Skin of body (tissue), 1 donor: ENCODE measurements at regions not wholly inside any gene's neighbourhood (a gene's known extent, or its start where the extent isn't known, plus 50 kb on each side); places are given as distances from the start of the nearest gene placed in this dataset.
"Not testable (repeated sequence)": the region's sequence is repeated elsewhere in the genome, so short reads cannot be mapped to it uniquely, and the experiment has no call there.

Source experiments
- DNase-seq: peaks from one replicate; lab custom pipeline; 2025; lab: John Stamatoyannopoulos, UW

- DNase-seq: no peak
Measured at GRCh38 chr16:80259290-80259805, 281.4 kb upstream of the DYNLRB2 start.

- DNase-seq: no peak
Measured at GRCh38 chr16:80258407-80258806, 282.4 kb upstream of the DYNLRB2 start.

- no peak for DNase-seq
Measured at GRCh38 chr16:80254970-80255369, 285.8 kb upstream of the DYNLRB2 start.

GRCh38 chr16:80253741-80254140 lies 287.1 kb upstream of the DYNLRB2 start:
- DNase-seq: no peak

GRCh38 chr16:80250381-80250780 lies 290.4 kb upstream of the DYNLRB2 start:
- no peak for DNase-seq

- DNase-seq: not testable (repeated sequence)
Measured at GRCh38 chr16:80243303-80243702, 297.5 kb upstream of the DYNLRB2 start.

GRCh38 chr16:80242279-80242678 lies 298.5 kb upstream of the DYNLRB2 start:
- DNase-seq: not testable (repeated sequence)

- no peak for DNase-seq
Measured at GRCh38 chr16:80233097-80233835, 307.5 kb upstream of the DYNLRB2 start.

GRCh38 chr16:80231888-80232287 lies 308.9 kb upstream of the DYNLRB2 start:
- no peak for DNase-seq

GRCh38 chr16:80231121-80231520 lies 309.7 kb upstream of the DYNLRB2 start:
- no peak for DNase-seq

- no peak for DNase-seq
Measured at GRCh38 chr16:80230328-80231120, 310.3 kb upstream of the DYNLRB2 start.

- DNase-seq: no peak
Measured at GRCh38 chr16:80226499-80226898, 314.3 kb upstream of the DYNLRB2 start.

GRCh38 chr16:80210787-80211186 lies 330.0 kb upstream of the DYNLRB2 start:
- DNase-seq: no peak

GRCh38 chr16:80208743-80209142 lies 332.1 kb upstream of the DYNLRB2 start:
- no peak for DNase-seq

- DNase-seq: no peak
Measured at GRCh38 chr16:80208015-80208414, 332.8 kb upstream of the DYNLRB2 start.

GRCh38 chr16:80203821-80204220 lies 337.0 kb upstream of the DYNLRB2 start:
- no peak for DNase-seq

GRCh38 chr16:80202831-80203413 lies 337.9 kb upstream of the DYNLRB2 start:
- no peak for DNase-seq

- DNase-seq: no peak
Measured at GRCh38 chr16:80200079-80200478, 340.7 kb upstream of the DYNLRB2 start.

GRCh38 chr16:80199614-80200013 lies 341.2 kb upstream of the DYNLRB2 start:
- DNase-seq: no peak

GRCh38 chr16:80198311-80199299 lies 342.2 kb upstream of the DYNLRB2 start:
- DNase-seq: no peak

GRCh38 chr16:80197741-80198201 lies 343.0 kb upstream of the DYNLRB2 start:
- peak; percentile 67 for DNase-seq
